WTC11 (cell line): ENCODE measurements at regions not wholly inside any gene's neighbourhood (a gene's known extent, or its start where the extent isn't known, plus 50 kb on each side); places are given as distances from the start of the nearest gene placed in this dataset.

Source experiments
- CREM ChIP-seq: sonication (generic); formaldehyde crosslinking; IDR thresholded peaks from 2 replicates; pipeline ENCODE4 v1.8.1; 2022; ENCODE audit warnings: mild to moderate bottlenecking, missing genetic modification reagents, moderate library complexity
- ETV6 ChIP-seq: sonication (generic); formaldehyde crosslinking; IDR thresholded peaks from 2 replicates; pipeline ENCODE4 v1.8.1; 2022; ENCODE audit warnings: mild to moderate bottlenecking, missing genetic modification reagents
- PREB ChIP-seq: sonication (generic); formaldehyde crosslinking; IDR thresholded peaks from 2 replicates; pipeline ENCODE4 v1.8.1; 2022; ENCODE audit warnings: mild to moderate bottlenecking, missing genetic modification reagents, moderate library complexity, borderline replicate concordance
- ZNF121 ChIP-seq: sonication (generic); formaldehyde crosslinking; IDR thresholded peaks from 2 replicates; pipeline ENCODE4 v1.8.0; 2023; ENCODE audit warnings: missing genetic modification reagents
- TF ChIP-seq, protein P1 (sequence below): fragments of 200-600 bp; IDR thresholded peaks from 2 replicates; pipeline ENCODE4 v1.8.0; 2022; ENCODE audit warnings: antibody characterized with exemption
- TF ChIP-seq, protein P2 (sequence below): sonication (generic); formaldehyde crosslinking; IDR thresholded peaks from 2 replicates; pipeline ENCODE4 v1.8.1; 2022; ENCODE audit warnings: low read depth, missing genetic modification reagents, borderline replicate concordance
- TF ChIP-seq, protein P3 (sequence below): sonication (generic); formaldehyde crosslinking; conservative IDR thresholded peaks from 2 replicates; pipeline ENCODE4 v1.8.1; 2022; ENCODE audit warnings: mild to moderate bottlenecking, missing genetic modification reagents

GRCh38 chr3:106332884-106333283, 464.1 kb upstream of the CBLB start:
- TF ChIP-seq, protein P1, sequence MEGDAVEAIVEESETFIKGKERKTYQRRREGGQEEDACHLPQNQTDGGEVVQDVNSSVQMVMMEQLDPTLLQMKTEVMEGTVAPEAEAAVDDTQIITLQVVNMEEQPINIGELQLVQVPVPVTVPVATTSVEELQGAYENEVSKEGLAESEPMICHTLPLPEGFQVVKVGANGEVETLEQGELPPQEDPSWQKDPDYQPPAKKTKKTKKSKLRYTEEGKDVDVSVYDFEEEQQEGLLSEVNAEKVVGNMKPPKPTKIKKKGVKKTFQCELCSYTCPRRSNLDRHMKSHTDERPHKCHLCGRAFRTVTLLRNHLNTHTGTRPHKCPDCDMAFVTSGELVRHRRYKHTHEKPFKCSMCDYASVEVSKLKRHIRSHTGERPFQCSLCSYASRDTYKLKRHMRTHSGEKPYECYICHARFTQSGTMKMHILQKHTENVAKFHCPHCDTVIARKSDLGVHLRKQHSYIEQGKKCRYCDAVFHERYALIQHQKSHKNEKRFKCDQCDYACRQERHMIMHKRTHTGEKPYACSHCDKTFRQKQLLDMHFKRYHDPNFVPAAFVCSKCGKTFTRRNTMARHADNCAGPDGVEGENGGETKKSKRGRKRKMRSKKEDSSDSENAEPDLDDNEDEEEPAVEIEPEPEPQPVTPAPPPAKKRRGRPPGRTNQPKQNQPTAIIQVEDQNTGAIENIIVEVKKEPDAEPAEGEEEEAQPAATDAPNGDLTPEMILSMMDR: no peak
- TF ChIP-seq CREM (no peak), ETV6 (no peak), ZNF121 (no peak), PREB (no peak)
- TF ChIP-seq, protein P2, sequence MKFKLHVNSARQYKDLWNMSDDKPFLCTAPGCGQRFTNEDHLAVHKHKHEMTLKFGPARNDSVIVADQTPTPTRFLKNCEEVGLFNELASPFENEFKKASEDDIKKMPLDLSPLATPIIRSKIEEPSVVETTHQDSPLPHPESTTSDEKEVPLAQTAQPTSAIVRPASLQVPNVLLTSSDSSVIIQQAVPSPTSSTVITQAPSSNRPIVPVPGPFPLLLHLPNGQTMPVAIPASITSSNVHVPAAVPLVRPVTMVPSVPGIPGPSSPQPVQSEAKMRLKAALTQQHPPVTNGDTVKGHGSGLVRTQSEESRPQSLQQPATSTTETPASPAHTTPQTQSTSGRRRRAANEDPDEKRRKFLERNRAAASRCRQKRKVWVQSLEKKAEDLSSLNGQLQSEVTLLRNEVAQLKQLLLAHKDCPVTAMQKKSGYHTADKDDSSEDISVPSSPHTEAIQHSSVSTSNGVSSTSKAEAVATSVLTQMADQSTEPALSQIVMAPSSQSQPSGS (CRISPR knock-in tag): no peak
- TF ChIP-seq, protein P3, sequence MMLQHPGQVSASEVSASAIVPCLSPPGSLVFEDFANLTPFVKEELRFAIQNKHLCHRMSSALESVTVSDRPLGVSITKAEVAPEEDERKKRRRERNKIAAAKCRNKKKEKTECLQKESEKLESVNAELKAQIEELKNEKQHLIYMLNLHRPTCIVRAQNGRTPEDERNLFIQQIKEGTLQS: no peak
